ENCODE measurements at regions not wholly inside any gene's neighbourhood (a gene's known extent, or its start where the extent isn't known, plus 50 kb on each side); places are given as distances from the start of the nearest gene placed in this dataset.
"Not testable (repeated sequence)": the region's sequence is repeated elsewhere in the genome, so short reads cannot be mapped to it uniquely, and the experiment has no call there.

DNA sequence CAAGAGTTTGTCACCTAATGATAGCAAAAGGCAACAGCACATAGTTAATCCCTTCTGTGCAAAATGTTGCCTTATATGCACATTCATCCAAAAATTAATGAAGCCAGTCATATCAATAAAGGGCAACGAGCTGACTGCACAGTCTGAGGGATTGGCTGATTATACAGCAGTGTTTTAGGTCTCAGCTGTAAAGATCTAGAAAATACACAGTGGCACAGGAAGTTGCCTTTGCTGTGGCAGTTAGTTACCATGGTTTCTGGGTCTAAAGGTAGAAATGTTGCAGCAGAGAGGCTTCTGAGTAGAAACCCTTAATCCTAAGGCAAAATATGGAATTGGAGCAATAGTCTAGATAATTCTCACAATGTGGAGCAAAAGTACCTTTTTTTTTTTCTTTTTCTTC lies 89.7 kb downstream of the SMPDL3A start:
- no peak for DNase-seq (ENCODE audit: low read depth)
- TF ChIP-seq, protein P1, sequence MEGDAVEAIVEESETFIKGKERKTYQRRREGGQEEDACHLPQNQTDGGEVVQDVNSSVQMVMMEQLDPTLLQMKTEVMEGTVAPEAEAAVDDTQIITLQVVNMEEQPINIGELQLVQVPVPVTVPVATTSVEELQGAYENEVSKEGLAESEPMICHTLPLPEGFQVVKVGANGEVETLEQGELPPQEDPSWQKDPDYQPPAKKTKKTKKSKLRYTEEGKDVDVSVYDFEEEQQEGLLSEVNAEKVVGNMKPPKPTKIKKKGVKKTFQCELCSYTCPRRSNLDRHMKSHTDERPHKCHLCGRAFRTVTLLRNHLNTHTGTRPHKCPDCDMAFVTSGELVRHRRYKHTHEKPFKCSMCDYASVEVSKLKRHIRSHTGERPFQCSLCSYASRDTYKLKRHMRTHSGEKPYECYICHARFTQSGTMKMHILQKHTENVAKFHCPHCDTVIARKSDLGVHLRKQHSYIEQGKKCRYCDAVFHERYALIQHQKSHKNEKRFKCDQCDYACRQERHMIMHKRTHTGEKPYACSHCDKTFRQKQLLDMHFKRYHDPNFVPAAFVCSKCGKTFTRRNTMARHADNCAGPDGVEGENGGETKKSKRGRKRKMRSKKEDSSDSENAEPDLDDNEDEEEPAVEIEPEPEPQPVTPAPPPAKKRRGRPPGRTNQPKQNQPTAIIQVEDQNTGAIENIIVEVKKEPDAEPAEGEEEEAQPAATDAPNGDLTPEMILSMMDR (IDR thresholded peaks at IDR 0.05; ENCODE audit: control insufficient read depth, extremely low read depth, insufficient read depth): no peak
- H3K4me3 ChIP-seq (ENCODE audit: low read depth, low read length): no peak overlapping the region

DNA sequence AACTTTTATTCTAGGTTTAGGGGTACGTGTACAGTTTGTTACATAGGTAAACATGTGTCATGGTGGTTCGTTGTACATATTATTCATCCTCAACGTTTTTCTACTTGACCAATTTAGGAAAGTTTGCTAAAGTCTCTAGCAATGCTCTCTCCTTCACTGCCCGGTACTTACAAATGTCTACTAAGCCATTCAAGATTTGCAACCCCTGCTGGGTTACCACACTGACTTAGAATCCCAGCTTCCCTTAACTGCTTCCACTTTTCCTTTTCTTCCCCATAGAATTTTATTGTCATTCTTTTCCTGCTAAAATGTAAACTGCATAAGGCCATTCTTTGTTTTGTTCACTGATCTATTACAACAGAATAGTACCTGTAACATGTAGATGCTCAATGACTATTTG lies 97.4 kb downstream of the SMPDL3A start:
- TF ChIP-seq, protein P1 (IDR thresholded peaks at IDR 0.05; ENCODE audit: control insufficient read depth, extremely low read depth, insufficient read depth): no peak
- DNase-seq (ENCODE audit: low read depth): no peak
- H3K4me3 ChIP-seq (ENCODE audit: low read depth, low read length): no peak overlapping the region

DNA sequence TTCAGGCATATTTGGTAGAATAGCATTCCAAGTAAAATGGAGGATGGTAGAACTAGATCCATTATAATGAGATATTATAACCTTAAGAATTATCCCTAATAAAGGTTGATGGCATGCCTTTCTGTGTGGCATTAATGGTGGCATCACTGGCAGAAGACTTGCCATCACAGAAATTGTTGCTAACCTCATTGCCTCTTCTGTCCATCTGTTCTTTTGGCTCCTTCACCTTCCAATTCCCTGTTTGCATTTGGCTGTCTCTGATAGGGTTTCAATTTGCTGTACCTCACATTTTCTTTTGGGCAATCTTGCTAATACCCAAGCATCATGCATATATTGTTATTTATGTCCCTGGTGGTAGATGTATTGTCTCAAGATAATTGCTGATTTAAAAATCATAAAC lies 98.9 kb downstream of the SMPDL3A start:
- TF ChIP-seq, protein P1 (IDR thresholded peaks at IDR 0.05; ENCODE audit: control insufficient read depth, extremely low read depth, insufficient read depth): no peak
- DNase-seq (ENCODE audit: low read depth): no peak
- no peak overlapping the region for H3K4me3 ChIP-seq (ENCODE audit: low read depth, low read length)

DNA sequence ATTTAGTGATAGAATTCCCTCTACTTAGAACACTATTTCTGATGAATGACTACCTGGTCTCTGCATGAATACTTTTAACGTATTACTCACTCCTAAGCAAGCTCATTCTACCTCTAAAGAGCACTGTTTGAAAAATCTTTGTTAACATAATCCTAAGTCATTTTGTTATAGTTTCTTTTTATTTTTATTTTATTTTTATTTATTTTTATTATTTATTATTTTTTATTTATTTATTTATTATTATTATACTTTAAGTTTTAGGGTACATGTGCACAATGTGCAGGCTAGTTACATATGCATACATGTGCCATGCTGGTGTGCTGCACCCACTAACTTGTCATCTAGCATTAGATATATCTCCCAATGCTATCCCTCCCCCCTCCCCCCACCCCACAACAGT lies 99.6 kb downstream of the SMPDL3A start:
- H3K4me3 ChIP-seq (ENCODE audit: low read depth, low read length); DNase-seq (ENCODE audit: low read depth): not testable (repeated sequence)

DNA sequence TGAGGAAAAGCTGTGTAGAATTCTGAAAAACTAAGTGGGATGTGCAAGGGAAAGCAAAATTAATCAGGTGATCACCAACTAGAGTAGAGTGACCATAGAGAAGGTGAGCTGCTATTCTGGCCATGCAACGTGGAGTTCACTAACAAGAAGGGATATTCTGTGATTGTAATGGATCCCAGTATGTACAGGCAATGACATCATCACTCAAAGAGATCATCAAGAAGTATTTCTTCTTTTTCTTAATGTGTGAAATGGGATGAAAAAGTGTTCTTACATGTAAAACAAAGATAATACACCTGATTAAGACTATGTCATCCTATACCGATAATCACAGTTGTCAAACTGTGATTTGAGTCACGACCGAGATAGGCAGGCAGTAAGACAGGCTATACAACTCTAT lies 101.2 kb downstream of the SMPDL3A start:
- TF ChIP-seq, protein P1 (IDR thresholded peaks at IDR 0.05; ENCODE audit: control insufficient read depth, extremely low read depth, insufficient read depth): no peak
- no peak for DNase-seq (ENCODE audit: low read depth)
- H3K4me3 ChIP-seq (ENCODE audit: low read depth, low read length): no peak overlapping the region

DNA sequence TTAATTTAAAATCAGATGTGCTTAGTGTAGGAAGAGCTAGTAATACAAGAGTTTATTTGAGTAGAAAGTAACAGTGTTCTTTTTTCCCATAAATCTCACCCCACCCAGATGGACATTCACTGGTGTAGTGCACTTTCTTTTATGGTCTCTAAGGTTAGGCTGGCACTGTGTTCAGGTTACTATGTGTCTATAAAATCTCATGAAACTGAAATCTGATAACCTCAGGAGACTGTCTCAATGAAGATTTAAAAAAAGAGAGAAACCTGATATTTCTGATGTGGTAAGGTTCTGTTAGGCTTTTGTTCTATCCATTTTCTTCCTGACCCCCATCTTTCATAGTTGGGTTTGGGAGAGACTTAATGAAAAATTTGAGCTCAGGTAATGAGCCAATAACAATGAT lies 101.2 kb upstream of the CLVS2 start:
- DNase-seq (ENCODE audit: low read depth): no peak
- no peak overlapping the region for H3K4me3 ChIP-seq (ENCODE audit: low read depth, low read length)
- TF ChIP-seq, protein P1 (IDR thresholded peaks at IDR 0.05; ENCODE audit: control insufficient read depth, extremely low read depth, insufficient read depth): no peak

DNA sequence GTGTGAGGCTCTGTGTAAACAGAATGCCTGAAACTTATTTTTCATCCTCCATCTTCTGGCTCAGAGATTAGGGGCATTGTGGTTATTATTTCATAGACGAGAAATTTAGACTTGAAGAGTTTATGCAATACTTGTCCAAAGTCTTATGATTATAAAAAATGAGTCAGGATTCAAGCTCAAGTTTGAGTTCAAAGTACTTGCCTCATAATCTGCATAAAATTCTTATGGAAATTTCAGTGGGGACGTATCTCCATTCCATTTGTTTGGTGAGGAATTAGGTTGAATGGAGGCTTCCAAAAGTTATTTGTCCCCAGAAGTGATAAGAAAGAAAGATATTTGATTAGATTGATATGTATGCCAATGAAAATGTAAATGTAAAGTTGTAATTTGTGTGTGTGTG lies 93.7 kb upstream of the CLVS2 start:
- TF ChIP-seq, protein P1 (IDR thresholded peaks at IDR 0.05; ENCODE audit: control insufficient read depth, extremely low read depth, insufficient read depth): no peak
- no peak for DNase-seq (ENCODE audit: low read depth)

More for the DNA sequence above, 93.7 kb upstream of the CLVS2 start:
- no peak overlapping the region for H3K4me3 ChIP-seq (ENCODE audit: low read depth, low read length)

Measured in LNCaP clone FGC (cell line).